ENCODE measurements at regions not wholly inside any gene's neighbourhood (a gene's known extent, or its start where the extent isn't known, plus 50 kb on each side); places are given as distances from the start of the nearest gene placed in this dataset.

- DNase-seq = no peak
- H3K79me2 ChIP-seq (ENCODE audit: insufficient read depth, low read length) = no peaks in the 10 kb centered on the region
- no peak overlapping the region for H3T11ph ChIP-seq (ENCODE audit: low read length)
- H3K18ac ChIP-seq (ENCODE audit: insufficient read length, low read depth, low read length) = no peak overlapping the region
- no peaks in the 10 kb centered on the region for H3K9me3 ChIP-seq (ENCODE audit: control insufficient read depth, low read depth, low read length)
- no peak overlapping the region for H3K4ac ChIP-seq (ENCODE audit: low read depth, low read length)
- H3K79me1 ChIP-seq (ENCODE audit: insufficient read depth, low read depth, low read length, poor library complexity, severe bottlenecking) = no peaks in the 10 kb centered on the region
- TF ChIP-seq, protein P1, sequence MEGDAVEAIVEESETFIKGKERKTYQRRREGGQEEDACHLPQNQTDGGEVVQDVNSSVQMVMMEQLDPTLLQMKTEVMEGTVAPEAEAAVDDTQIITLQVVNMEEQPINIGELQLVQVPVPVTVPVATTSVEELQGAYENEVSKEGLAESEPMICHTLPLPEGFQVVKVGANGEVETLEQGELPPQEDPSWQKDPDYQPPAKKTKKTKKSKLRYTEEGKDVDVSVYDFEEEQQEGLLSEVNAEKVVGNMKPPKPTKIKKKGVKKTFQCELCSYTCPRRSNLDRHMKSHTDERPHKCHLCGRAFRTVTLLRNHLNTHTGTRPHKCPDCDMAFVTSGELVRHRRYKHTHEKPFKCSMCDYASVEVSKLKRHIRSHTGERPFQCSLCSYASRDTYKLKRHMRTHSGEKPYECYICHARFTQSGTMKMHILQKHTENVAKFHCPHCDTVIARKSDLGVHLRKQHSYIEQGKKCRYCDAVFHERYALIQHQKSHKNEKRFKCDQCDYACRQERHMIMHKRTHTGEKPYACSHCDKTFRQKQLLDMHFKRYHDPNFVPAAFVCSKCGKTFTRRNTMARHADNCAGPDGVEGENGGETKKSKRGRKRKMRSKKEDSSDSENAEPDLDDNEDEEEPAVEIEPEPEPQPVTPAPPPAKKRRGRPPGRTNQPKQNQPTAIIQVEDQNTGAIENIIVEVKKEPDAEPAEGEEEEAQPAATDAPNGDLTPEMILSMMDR (conservative IDR thresholded peaks at IDR 0.05) = no peak
- H4K8ac ChIP-seq (replicated peaks; ENCODE audit: insufficient read length, low read depth, low read length) = no peak overlapping the region
- H2BK120ac ChIP-seq (ENCODE audit: low read depth, low read length, poor library complexity, severe bottlenecking) = no peak overlapping the region
- Mint-ChIP-seq H3K4me1 (no peaks in the 10 kb centered on the region), H3K27me3 (ENCODE audit: low read depth) (no peaks in the 10 kb centered on the region), H3K36me3 (ENCODE audit: insufficient read depth in 1 of 3, low read depth in 3 of 3) (no peaks in the 10 kb centered on the region), H3K27ac (peak overlapping the region in 1 of 3 experiments; percentile 72; a peak in 1 of 7 replicates), H3K4me3 (no peak overlapping the region), H3K9me3 (no peaks in the 10 kb centered on the region)
- H2AFZ ChIP-seq (ENCODE audit: low read length) = no peak overlapping the region
- H4K5ac ChIP-seq (ENCODE audit: insufficient read length, low read depth, low read length) = no peak overlapping the region
- H4K91ac ChIP-seq (ENCODE audit: insufficient read length, low read depth, low read length) = no peak overlapping the region
- H3K9ac ChIP-seq (ENCODE audit: extremely low read depth, insufficient read length, low read length) = no peak overlapping the region
- H2BK12ac ChIP-seq (ENCODE audit: insufficient read length, low read depth, low read length) = no peak overlapping the region
- H3K23ac ChIP-seq (ENCODE audit: insufficient read length, low read depth, low read length) = no peak overlapping the region
- H4K20me1 ChIP-seq (ENCODE audit: control insufficient read depth, insufficient read depth, insufficient read length) = no peaks in the 10 kb centered on the region
- no peak overlapping the region for H3K27ac ChIP-seq (ENCODE audit: insufficient read length, low read depth, low read length)
- H3K4me1 ChIP-seq (ENCODE audit: insufficient read depth, low read length) = no peaks in the 10 kb centered on the region
- H3K14ac ChIP-seq (ENCODE audit: insufficient read depth, low read length) = no peak overlapping the region
- no peak overlapping the region for H2BK5ac ChIP-seq (ENCODE audit: insufficient read length, low read length)
- no peak overlapping the region for H3K4me2 ChIP-seq (ENCODE audit: insufficient read depth, insufficient read length, low read length)
- H2BK15ac ChIP-seq (ENCODE audit: low read depth, low read length) = no peak overlapping the region
- no peak overlapping the region for H2AK5ac ChIP-seq (ENCODE audit: insufficient read length, low read length)
- no peaks in the 10 kb centered on the region for H3K27me3 ChIP-seq (ENCODE audit: insufficient read depth, low read length)
- WGBS (ENCODE audit: extremely low coverage, insufficient read length, low lambda C conversion rate) = no CpG with 5 or more reads among the region's 4 CpGs
- H2BK20ac ChIP-seq (ENCODE audit: low read depth, low read length, poor library complexity, severe bottlenecking) = no peak overlapping the region
- H3K56ac ChIP-seq (ENCODE audit: insufficient read length, low read depth, low read length) = no peak overlapping the region
- no peaks in the 10 kb centered on the region for H3K23me2 ChIP-seq (ENCODE audit: insufficient read length, low read depth, low read length, poor library complexity, severe bottlenecking)
Measured at GRCh38 chr18:67135981-67136380, 380.5 kb downstream of the DSEL start.
